ENCODE measurements at regions not wholly inside any gene's neighbourhood (a gene's known extent, or its start where the extent isn't known, plus 50 kb on each side); places are given as distances from the start of the nearest gene placed in this dataset.
A peak's percentile ranks its signal among the peaks of the same experiment; 100 is the strongest.

DNA sequence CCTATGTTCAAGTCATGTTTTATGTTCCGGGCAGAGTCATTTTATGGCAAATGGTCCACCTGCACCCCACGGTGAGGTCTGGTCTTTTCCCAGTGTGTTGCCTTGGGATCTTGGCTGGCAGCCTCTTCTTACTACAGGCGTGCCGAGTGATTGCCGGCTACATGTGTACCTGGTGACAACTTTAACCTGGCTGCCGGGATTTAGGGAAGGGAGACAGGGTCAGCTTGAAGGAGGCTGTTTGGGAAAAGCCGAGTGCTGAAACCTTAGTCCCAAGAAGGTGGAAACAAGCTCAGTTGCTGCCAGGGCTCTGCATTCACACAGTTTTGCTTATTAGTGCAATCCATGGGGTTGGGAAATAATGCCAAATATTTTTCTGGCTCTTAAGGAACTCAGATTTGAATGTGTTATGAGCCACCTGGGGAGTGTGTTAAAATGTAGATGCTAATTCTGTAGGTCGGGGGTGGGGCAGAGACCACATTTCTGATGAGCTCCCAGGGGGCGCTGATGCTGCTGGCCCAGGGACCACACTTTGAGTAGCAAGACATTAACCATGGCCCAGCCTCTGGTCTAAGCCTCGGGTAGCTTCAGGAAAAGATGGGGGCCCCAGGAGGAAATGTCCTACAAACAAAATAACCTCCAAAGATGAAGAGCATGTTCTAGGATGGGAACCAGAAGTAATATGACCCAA is 179.6 kb downstream of the TBX5 start:
- intact Hi-C loops (cut with micrococcal nuclease) = no loop called here
- TF ChIP-seq MAX (IDR thresholded peaks at IDR 0.05) (no peak), CBX3 (IDR thresholded peaks at IDR 0.05; ENCODE audit: low read depth) (no peak), EGR1 (IDR thresholded peaks at IDR 0.05; ENCODE audit: low read depth) (no peak), FOSL1 (IDR thresholded peaks at IDR 0.05; ENCODE audit: low read depth) (no peak), SP1 (IDR thresholded peaks at IDR 0.05; ENCODE audit: low read depth) (no peak), ZNF274 (IDR thresholded peaks at IDR 0.05; ENCODE audit: low read depth, low read length) (no peak)
- TF ChIP-seq, protein P1, sequence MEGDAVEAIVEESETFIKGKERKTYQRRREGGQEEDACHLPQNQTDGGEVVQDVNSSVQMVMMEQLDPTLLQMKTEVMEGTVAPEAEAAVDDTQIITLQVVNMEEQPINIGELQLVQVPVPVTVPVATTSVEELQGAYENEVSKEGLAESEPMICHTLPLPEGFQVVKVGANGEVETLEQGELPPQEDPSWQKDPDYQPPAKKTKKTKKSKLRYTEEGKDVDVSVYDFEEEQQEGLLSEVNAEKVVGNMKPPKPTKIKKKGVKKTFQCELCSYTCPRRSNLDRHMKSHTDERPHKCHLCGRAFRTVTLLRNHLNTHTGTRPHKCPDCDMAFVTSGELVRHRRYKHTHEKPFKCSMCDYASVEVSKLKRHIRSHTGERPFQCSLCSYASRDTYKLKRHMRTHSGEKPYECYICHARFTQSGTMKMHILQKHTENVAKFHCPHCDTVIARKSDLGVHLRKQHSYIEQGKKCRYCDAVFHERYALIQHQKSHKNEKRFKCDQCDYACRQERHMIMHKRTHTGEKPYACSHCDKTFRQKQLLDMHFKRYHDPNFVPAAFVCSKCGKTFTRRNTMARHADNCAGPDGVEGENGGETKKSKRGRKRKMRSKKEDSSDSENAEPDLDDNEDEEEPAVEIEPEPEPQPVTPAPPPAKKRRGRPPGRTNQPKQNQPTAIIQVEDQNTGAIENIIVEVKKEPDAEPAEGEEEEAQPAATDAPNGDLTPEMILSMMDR (IDR thresholded peaks at IDR 0.05 in 2 of 3, conservative IDR thresholded peaks at IDR 0.05 in 1 of 3; ENCODE audit: borderline replicate concordance in 1 of 3, insufficient read depth in 1 of 3, low read depth in 2 of 3, low read length in 2 of 3) = 0 out of 6 replicates have a peak, but pooled peaks of 1 of the 3 experiments have one; percentile 9
- TF ChIP-seq, protein P2, sequence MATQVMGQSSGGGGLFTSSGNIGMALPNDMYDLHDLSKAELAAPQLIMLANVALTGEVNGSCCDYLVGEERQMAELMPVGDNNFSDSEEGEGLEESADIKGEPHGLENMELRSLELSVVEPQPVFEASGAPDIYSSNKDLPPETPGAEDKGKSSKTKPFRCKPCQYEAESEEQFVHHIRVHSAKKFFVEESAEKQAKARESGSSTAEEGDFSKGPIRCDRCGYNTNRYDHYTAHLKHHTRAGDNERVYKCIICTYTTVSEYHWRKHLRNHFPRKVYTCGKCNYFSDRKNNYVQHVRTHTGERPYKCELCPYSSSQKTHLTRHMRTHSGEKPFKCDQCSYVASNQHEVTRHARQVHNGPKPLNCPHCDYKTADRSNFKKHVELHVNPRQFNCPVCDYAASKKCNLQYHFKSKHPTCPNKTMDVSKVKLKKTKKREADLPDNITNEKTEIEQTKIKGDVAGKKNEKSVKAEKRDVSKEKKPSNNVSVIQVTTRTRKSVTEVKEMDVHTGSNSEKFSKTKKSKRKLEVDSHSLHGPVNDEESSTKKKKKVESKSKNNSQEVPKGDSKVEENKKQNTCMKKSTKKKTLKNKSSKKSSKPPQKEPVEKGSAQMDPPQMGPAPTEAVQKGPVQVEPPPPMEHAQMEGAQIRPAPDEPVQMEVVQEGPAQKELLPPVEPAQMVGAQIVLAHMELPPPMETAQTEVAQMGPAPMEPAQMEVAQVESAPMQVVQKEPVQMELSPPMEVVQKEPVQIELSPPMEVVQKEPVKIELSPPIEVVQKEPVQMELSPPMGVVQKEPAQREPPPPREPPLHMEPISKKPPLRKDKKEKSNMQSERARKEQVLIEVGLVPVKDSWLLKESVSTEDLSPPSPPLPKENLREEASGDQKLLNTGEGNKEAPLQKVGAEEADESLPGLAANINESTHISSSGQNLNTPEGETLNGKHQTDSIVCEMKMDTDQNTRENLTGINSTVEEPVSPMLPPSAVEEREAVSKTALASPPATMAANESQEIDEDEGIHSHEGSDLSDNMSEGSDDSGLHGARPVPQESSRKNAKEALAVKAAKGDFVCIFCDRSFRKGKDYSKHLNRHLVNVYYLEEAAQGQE (IDR thresholded peaks at IDR 0.05; ENCODE audit: low read depth) = no peak
- DNase-seq (ENCODE audit: low read depth, low spot score) = no peak
- H3K36me3 ChIP-seq (ENCODE audit: control insufficient read depth in 1 of 2, insufficient read depth in 2 of 2, low read length in 2 of 2) = no peaks in the 10 kb centered on the region
- no peaks in the 10 kb centered on the region; a peak in 1 of 4 replicates for H3K9me3 ChIP-seq (ENCODE audit: control insufficient read depth in 1 of 2, insufficient read depth in 1 of 2, low read depth in 1 of 2, low read length in 2 of 2)
- H3K4me3 ChIP-seq (replicated peaks in 1 of 2; ENCODE audit: low read depth in 1 of 2, low read length in 2 of 2) = no peak overlapping the region
- H3K4me2 ChIP-seq (ENCODE audit: low read length) = no peak overlapping the region
- no peaks in the 10 kb centered on the region for H4K20me1 ChIP-seq (ENCODE audit: insufficient read depth)
- no peaks in the 10 kb centered on the region for H3K4me1 ChIP-seq (ENCODE audit: control insufficient read depth in 1 of 2, insufficient read depth in 2 of 2, low read length in 2 of 2)
- H3K9me2 ChIP-seq (ENCODE audit: insufficient read depth) = no peaks in the 10 kb centered on the region
- CTCF ChIA-PET = no interaction called here
- no peaks in the 10 kb centered on the region for H3K79me2 ChIP-seq (ENCODE audit: insufficient read depth, low read length)
- no peak overlapping the region for H3K27ac ChIP-seq (ENCODE audit: low read depth, low read length)
- H3K9ac ChIP-seq (ENCODE audit: low read length) = no peak overlapping the region
- no peak overlapping the region for H2AFZ ChIP-seq (ENCODE audit: low read depth, low read length, poor library complexity, severe bottlenecking)
- POLR2A ChIA-PET = interaction anchor here (0.7 kb wide), 1 partner anchor 11 kb away, joined by 6 read pairs; no protein-coding TSS in a partner anchor
- ATAC-seq = peak; percentile 34; the same call in 1 of the 2 replicates
- H3K27me3 ChIP-seq (ENCODE audit: insufficient read depth, low read length) = peaks cover 44% of the 10 kb centered on the region
- BruUV-seq (replicated peaks) = no TSS peak
- RAD21 ChIA-PET (ENCODE audit: low non-redundant PET in 1 of 2, low total read pairs in 2 of 2, uncharacterized antibody in 2 of 2, unreplicated experiment in 2 of 2) = no interaction called here
